AG08395 (cell line): ENCODE measurements at regions not wholly inside any gene's neighbourhood (a gene's known extent, or its start where the extent isn't known, plus 50 kb on each side); places are given as distances from the start of the nearest gene placed in this dataset.
"Not testable (repeated sequence)": the region's sequence is repeated elsewhere in the genome, so short reads cannot be mapped to it uniquely, and the experiment has no call there.

Experiments used
- DNase-seq: peaks from one replicate; pipeline ENCODE4 v3.0.0; 2012; ENCODE audit warnings: mixed read lengths, low spot score

DNA sequence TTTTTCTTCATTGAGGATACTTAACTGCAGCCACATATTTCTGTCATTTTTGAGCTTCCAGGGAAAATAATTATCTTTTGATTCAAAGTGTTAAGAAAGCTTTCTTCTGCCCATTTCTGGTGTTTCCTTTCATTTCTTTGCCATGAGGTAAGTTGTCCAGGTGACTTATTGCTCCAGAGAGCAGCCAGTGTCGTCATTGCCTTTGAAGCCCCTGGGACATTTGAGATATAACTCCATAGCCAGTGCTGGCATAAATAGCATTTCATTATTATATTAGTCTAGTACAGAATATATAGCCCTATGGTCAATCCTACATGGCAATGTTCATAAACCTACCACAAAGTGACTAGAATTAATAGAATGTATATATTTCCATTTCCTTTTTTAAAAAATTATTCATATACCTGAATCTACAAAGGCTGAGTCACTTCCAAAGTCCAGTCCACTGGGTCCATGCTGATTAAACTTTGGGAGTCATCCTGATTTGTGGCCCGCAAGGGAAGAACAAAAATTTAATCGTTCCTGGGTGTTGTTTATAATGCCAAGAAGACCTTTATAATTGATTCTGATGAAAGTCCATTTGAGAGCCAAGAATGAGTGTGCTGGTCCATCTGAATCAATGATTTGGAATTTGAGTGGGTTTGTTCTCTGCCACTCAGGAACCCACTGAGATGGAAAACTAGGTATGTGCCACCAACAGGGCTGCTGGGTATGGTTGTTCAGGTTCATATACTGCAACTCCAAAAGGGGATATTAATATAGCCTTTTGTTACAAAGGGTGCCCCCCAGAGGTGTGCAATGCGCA, 221.8 kb upstream of the PLXNA2 start:
- no peak for DNase-seq

DNA sequence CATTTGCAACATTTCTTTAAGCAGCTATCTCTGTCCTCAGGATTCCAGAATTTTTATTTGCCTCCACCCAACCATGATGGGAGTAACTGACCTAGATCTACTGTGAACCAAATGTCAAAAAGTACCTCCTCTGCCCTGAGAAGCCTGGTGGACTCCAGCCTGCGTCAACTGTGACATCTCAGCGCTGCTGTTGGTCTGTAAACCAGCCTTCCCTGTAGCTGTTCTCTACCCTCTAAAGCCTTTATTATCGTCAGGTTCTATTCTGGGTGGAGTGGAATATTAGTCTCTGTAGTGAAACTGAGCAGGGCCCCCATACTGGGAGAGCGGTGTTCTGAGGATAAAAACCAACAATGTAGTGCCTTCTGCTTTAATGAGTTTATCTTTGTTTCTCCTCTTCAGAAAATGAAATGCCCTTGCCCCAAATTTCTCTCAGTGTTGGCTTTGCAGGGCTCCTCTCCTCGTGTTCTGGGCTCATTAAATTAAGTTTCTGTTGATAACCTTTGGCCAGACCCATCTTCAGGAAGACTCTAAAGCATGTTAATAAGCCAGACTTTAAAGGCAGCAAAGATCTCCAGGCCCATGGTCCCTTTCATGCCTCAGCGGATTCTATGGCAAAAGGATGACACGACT, 223.1 kb upstream of the PLXNA2 start:
- no peak for DNase-seq

DNA sequence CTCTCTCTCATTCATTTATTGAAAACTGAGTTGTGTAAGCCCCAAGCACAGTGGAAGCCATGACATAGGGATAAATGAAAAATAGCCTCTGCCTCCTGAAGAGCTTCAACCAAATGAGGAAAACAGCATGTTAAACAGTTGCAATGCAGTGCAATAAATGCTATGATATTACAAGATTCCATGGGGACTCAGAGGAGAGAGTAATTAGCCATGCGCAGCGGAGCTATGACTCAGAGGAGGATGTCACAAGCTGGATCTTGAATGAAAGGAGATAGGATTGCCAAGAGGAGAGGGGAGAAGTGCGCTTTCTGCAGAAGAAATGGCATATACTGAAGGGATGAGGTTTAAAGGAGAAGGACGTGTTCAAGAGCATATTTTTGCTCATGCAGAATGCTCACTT, 231.3 kb upstream of the PLXNA2 start:
- no peak for DNase-seq

DNA sequence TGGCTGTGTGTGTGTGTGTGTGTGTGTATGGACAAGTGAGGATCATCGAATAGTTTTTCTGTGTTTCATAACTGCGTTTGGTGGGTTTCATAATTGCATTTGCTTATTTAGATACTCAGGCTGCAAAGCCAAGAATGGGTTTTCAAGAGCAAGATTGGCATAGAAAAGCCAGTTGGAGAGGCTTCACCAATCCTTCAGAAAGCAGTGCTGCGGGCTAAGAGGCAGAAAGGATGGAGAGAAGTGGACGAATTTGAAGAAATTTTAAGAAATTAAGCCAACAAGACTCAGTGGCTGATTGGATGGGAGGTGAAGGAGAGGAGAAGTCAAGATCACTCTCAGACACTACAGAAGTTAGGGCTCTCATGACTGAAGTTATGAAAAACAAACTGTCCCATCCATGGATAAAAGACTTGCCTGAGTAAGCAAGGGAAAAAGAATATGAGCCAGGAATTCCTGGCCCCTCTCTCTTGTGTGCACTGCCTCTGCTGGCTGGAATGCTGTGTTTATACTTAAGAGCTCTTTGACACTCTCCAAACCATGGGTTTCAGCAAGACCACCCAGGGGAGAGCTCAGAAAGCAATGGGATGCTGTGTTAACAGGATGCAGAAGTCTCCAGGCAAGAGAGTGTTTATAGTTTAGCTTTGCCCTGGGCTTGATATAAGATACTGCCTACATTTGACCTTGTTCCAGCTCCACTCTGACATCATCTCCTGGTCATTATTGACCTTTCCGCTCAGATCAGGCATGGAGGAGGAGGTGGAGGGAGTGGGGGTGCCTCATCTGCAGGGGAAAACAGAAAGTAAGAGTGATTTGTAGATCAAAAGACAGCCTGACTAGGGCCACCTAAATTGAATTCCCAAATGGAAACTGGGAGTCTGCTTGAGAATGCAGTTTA, 232.0 kb upstream of the PLXNA2 start:
- DNase-seq: no peak

DNA sequence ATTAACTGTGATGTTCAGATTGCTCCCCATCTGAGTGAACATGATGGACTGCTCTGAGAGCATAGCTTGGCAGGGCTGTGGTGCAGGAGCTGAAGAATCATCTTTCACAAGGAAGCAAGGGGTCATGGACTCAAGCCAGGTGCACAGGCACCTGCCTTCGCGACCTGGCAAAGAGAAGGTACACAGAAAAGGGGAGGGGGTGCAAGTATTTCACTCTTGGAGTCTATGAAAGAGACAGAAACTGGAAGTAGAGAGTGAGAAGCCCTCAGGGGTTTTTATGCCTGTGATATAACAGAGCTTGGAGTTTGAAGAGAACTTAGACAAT, 232.6 kb upstream of the PLXNA2 start:
- DNase-seq: no peak

DNA sequence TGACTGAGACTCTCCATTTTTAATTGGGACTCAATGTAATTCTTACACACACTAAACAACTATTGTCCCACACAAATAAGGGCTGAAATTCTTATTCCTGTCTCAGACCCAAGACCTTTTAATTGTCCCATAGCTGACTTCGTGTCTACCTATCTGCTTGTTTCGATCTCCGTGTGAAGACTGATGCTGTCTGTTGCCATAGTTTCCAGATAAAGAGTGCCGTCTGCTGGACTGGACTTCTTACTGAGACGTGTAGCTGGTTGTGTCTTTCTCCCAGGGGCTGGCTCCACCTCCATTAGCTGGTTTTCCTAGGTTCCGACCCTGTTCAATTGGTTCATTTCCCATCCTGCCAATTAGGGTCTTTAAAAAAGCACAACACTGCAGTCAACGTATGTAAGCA, 235.3 kb upstream of the PLXNA2 start:
- DNase-seq: no peak

DNA sequence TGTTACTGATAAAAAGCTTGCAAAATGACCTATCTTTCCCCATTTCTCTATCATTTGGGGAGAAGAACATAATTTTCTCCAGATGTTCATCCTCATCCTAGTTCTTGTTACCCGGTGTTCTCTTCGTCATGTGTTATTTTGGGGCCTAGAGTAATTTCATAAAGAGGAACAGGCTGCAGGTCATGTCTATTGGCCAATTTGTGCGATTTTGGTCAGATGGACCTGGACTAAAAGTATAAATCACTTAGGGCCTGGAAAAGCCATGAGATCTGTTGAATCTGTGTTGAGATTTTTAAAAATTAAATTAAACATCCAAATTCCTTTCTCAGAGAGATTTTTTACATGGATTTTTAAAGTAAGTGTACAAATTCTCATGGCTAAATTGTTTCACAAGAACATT, 241.3 kb upstream of the PLXNA2 start:
- DNase-seq: no peak

DNA sequence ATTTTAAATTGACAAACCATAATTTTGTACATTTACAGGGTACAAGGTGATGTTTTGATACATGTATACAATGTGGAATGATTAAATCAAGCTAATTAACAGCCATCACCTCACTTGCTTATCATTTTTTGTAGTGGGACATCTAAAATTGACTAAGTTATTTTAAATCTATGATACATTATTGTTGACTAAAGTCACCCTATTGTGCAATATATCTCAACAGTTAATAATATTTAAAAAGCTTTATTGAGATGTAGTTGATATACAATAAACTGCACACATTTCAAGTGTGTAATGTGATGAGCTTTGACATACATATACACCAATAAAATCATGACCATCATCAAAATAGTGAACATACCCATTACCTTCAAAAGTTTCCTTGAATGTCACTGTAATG, 242.5 kb upstream of the PLXNA2 start:
- DNase-seq: no peak

DNA sequence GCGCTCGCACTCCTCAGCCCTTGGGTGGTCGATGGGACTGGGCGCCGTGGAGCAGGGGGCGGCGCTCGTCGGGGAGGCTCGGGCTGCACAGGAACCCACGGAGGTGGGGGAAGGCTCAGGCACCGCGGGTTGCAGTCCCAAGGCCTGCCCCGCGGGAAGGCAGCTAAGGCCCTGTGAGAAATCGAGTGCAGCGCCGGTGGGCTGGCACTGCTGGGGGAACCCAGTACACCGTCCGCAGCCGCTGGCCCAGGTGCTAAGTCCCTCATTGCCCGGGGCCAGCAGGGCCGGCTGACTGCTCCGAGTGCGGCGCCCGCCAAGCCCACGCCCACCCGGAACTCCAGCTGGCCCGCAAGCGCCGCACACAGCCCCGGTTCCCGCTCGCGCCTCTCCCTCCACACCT, 244.2 kb upstream of the PLXNA2 start:
- DNase-seq: not testable (repeated sequence)

DNA sequence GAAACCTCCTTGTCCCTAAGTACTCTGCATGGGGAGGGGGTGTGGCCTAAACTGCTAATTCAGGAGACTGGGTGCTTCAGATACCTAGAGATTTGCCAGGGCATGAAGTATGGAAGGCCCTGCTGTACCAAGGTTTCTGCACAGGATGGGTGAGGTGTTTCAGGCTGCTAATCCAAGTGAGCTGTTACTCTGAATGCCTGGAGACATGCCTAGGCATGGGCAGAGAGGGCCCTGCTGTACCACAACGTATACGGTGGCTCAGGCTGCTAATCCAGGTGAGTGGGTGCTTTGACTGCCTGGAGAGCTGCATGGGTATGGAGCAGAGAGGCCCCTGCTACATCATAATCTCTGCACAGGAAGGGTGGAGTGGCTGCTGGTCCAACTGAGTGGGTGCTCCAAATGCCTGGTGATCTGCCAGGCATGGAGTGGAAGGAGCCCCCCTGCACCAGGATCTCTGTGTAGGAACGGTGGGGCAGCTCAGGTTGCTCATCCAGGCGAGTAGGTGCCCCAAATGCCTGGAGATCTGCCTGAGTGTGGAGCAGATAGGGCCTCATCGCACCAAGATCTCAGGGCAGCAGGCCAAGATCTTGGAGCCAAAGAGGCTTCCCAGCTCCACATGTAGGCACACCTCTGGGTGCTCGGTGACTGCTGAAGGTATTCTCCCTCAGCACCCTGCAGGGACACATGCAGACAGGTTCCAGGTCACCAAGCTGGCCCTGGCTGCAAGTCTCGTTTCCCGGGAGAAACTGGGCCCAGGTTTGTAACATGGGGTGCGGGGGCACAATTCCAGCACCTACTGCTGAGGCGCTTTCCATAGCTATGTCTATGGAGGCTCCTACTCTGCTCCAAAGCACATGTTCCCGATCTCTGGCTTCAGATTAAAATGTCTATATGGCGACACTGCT, 252.5 kb upstream of the PLXNA2 start:
- DNase-seq: no peak

DNA sequence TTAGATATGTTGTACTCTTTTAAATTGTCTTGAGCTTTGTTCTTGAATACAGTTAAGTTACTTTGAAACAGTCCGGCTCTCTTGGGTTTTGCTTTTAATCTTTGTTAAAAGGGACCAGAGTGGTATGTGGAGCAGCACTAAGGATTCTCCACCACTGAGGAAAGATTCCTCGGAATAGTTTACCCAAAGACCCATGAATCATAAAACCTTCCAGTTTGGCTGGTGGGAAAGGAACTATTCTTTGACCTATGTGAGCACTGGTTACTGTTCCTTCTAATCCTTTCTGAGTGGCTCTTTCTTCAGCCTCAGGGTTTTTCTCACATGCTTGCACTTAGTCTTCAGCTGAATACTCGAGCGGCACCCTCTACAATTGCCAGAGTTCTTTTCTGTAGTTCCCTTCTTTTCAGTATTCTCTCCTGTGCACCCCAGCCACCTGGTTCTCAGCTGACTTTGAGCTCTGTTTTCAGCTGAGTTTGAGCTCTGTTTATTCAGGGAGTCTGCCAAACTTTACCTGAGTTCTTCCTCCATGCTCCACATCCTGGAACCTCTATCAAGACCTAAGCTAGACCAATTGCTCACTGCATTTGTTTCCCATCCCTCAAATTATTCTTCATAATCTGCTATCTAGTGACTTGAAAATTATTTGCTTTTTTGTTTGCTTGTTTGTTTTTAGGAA, 253.8 kb upstream of the PLXNA2 start:
- no peak for DNase-seq

DNA sequence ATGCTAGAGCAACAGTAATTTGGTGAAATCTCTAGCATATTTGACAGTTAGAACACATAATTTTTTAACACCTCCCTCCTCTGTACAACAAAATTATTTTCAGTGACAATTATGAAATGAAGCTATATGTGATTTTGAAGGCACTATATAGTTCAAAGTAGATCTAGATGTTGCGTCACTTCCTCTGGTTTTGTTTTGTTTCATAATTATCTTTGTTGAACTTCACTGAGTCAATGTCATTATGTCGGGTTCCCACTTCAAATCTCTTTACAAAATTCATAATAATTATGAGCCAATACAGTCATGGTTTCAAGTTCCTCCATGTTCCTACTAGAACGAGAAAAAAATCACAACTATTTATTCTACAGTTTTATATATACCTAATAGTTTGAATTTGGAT, 254.8 kb upstream of the PLXNA2 start:
- no peak for DNase-seq

DNA sequence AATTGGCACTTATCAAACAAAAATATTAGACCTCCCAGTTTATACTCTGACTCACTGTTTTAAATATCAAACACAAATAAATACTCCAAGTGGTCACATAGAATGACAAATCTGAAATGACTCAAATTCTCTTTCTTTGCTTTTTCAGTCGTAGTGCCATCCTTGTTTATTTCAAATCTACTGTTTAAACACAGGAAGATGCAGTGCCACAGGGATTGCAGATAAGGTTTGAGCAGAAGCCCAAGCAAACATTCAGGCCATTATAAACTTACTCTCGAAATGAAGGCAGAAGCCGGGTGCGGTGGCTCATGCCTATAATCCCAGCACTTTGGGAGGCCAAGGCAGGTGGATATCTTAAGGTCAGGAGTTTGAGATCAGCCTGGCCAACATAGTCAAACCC, 255.4 kb upstream of the PLXNA2 start:
- no peak for DNase-seq

DNA sequence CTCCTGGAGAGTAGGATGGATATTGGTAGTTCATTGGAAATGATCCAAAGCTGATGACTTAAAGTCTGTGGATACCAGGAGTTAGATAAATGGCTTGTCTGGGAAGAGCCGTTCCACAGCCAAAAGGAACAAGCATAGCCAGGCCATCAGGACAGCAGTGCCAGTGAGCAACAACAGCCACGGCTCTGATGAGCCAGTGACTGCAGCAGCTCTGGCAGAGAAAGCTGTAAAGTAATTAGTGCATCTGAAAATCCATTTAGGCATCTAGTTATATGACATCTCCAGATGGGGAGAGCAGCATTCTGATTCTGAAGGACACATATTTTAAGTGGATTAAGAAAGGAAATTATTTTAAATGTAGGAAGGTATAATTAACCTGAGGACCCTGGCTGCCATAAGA, 256.2 kb upstream of the PLXNA2 start:
- no peak for DNase-seq

DNA sequence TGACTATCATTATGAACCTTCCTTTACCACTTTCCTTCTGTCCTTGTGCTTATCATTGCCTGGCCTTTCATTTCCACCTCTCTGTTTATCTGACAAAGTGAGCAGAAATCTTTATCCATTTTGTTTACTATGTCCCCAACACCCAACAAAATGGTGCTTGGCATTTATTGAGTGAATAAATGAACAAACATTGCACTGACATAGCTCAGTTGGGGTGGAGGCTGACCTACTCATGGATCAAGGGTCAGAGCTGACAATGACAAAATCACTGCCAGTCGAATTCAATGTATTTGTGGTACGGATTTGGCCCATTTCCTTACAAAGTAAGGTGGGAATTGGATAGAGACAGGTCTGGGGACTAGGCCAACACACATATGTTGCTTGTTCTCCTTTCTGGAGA, 257.4 kb upstream of the PLXNA2 start:
- no peak for DNase-seq

DNA sequence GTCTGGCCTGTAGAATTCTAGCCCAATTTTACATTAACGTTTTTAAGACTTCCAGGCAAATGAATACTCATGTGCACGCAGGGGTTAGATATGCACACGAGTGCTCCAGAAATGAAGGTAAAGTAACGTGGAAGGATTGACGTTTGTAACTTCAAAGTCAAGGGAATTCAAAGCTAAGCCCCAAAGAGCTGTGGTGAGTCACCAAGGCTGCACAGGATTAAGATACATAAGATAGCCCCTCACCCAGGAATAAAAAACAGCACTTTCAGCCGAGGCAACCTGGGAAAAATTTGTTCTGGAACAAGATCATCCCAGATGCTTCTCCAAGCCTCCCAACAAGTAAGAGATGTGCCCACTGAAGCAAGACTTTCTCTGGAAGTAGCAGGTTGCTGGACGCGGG, 259.6 kb upstream of the PLXNA2 start:
- DNase-seq: no peak

DNA sequence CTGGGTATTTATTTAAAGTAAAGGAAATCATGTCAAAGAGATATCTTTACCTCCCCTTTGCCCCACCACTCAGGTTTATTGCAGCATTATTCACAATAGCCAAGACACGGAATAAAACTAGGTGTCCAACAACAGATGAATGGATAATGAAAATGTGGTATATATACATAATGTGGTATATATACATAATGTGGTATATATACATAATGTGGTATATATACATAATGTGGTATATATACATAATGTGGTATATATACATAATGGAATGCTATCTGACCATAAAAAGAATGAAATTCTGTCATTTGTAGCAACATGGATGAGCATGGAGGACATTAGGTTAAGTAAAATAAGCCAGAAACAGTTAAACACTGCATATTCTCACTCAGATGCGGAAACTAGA, 262.6 kb upstream of the PLXNA2 start:
- DNase-seq: no peak

DNA sequence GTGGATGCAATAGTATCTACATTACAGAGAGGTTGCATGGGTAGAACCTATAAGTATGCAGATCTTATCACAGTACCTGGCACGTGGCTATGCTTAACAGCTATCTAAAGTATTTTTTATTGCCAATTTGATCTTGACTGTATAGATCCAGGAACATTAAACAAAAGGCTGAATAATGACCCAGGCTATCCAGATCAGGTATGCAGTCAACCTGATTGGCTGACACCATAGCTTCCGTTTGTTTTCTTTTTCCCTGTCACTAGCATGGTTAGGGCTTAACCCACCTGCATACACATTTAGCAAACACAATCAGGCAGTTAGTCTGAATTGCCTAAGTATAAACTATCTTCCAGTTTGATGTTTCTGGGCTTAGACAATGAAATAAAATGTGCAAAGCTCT, 264.9 kb upstream of the PLXNA2 start:
- no peak for DNase-seq

DNA sequence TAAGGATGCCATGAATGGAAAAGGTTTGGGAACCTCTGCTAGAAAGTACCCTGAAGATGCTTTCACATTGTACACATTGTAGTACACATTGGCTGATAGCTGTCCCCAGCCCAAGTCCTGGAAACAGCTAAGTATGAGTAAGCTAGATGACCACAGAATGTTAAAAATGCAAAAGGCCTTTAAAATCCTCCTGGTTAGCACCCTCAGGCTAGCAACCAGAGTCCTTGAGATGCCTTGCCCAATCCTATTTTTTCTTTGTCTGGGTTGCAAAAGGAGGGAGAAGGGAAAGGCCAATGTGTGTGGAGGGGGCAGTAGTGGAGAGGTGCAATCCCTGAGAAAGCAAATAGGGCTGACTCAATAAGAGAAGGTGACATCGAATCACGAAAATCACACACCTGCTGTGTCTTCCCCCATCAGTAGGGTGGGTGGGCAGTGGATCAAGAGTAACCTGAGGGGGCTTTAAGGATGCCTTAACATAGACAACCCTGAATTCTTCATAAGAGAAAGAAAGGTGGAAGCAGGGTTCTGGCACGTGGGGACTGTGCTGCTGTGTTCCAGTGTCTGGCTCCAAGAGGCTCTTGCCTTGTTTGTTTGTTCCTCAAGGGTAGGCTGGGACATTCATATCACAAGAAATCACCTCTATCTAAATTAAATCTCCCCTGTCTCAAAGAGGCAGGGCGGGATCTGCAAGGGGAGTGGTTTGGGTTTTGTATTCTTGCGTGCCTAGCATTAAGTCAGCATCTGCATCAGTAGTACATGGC, 266.2 kb upstream of the PLXNA2 start:
- peak; percentile 88 for DNase-seq

DNA sequence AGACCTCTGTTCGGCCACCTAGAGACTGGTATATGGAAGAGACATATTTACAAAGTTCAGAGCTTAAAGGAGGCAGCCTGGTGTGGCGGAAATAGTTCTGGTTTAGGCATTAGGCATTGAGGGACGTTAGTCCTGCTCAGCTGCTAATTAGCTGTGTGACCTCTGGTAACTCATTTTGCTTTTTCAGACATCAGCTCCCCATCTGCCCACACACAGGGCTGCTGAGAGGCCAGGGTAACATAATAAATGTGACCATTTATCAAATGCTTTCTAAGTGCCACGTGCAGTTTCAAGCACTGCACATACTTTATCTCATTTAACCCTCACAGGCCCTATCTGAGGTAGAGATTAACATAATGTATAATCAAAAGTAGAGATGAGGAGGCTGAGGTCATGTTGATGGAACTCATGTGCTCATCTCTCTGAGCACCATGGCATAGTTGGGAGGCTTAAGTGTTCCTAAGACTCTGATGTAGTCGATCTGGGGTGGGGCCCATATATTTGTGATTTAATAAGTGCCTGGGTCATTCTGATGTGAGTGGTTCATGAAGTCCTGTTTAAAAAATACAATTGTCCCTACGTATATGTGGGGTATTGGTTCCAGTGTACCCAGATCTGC, 267.2 kb upstream of the PLXNA2 start:
- DNase-seq: no peak
